ENCODE measurements at regions not wholly inside any gene's neighbourhood (a gene's known extent, or its start where the extent isn't known, plus 50 kb on each side); places are given as distances from the start of the nearest gene placed in this dataset.
A peak's percentile ranks its signal among the peaks of the same experiment; 100 is the strongest.
"Not testable (repeated sequence)": the region's sequence is repeated elsewhere in the genome, so short reads cannot be mapped to it uniquely, and the experiment has no call there.

- H3K27me3 ChIP-seq; intact Hi-C loops (cut with DNase I); H3K4me3 ChIP-seq; H3K36me3 ChIP-seq; H3K9me3 ChIP-seq; H3K27ac ChIP-seq; H3K4me1 ChIP-seq; ATAC-seq; DNase-seq: not testable (repeated sequence)
- WGBS, 4 donors: 24 to 67% (median 60%) methylated on average over 2 of the region's 2 CpGs; no CpG with 5 or more reads in 1 of the 4 donors
Observed at GRCh38 chr22:11795979-11796378, 3732.0 kb upstream of the OR11H1 start.

GRCh38 chr22:11815481-11815880 lies 3712.5 kb upstream of the OR11H1 start:
- DNase-seq: peak in 1 of 5 donors; percentile 4
- ATAC-seq; H3K4me1 ChIP-seq; H3K4me3 ChIP-seq; H3K36me3 ChIP-seq; H3K9me3 ChIP-seq; H3K27ac ChIP-seq; H3K27me3 ChIP-seq; intact Hi-C loops (cut with DNase I): not testable (repeated sequence)
- 51 to 69% (median 61%) methylated on average over 4 to 8 of the region's 9 CpGs for whole genome bisulfite sequencing, 4 donors

DNA sequence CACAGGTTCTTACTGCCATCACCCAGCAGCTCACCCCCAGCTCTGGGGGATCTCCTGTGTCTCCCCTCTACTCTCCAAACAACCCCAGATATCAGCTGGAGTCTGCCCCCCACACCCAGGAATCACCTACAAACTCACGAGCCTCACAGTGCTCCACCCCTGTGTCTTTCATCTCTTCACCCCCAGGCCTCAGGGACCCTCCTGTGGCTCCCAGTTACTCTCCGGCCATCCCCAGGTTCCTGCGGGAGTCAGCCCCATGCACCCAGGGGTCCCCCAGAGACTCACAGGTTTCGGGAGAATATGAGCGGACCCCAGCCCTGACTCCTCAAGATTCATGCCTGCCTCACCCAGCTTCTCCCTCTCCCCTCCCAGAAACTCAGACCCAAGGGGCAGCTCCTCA lies 3709.1 kb upstream of the OR11H1 start:
- ATAC-seq; H3K27ac ChIP-seq; H3K4me1 ChIP-seq; H3K9me3 ChIP-seq; intact Hi-C loops (cut with DNase I); H3K27me3 ChIP-seq; H3K36me3 ChIP-seq; H3K4me3 ChIP-seq: not testable (repeated sequence)
- peak in 1 of 5 donors; percentile 16 for DNase-seq
- WGBS, 4 donors: 40 to 74% (median 63%) methylated on average over 2 to 5 of the region's 5 CpGs

DNA sequence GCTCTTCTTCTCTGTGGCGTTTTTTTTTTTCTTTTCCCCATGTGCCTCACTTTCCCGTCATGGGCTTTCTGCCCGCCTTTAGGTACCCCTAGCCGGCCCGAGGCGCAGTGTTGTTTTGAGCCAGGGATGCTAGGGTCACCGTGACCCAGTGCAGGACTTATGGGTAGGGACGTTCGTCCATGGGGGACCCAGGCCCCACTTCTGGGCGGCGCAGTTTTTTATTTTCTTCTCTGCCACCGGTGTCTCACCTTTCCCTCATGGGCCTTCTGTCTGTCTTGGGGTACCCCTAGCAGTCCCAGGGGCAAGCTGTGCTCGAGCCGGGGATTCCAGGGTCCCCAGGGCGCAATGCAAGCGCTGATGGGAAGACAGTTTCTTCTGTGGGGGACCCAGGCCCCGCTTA lies 3705.7 kb upstream of the OR11H1 start:
- H3K4me3 ChIP-seq; DNase-seq; H3K36me3 ChIP-seq; ATAC-seq; H3K27me3 ChIP-seq; H3K27ac ChIP-seq; intact Hi-C loops (cut with DNase I); H3K9me3 ChIP-seq; H3K4me1 ChIP-seq: not testable (repeated sequence)
- WGBS, 4 donors: 72 to 83% (median 78%) methylated on average over 14 to 17 of the region's 17 CpGs; no CpG with 5 or more reads in 1 of the 4 donors

GRCh38 chr22:11825009-11825408 lies 3703.0 kb upstream of the OR11H1 start:
- H3K4me3 ChIP-seq, ATAC-seq: not testable (repeated sequence)
- 62 to 74% methylated on average over 20 of the region's 30 CpGs; no CpG with 5 or more reads in 2 of the 4 donors for WGBS, 4 donors

DNA sequence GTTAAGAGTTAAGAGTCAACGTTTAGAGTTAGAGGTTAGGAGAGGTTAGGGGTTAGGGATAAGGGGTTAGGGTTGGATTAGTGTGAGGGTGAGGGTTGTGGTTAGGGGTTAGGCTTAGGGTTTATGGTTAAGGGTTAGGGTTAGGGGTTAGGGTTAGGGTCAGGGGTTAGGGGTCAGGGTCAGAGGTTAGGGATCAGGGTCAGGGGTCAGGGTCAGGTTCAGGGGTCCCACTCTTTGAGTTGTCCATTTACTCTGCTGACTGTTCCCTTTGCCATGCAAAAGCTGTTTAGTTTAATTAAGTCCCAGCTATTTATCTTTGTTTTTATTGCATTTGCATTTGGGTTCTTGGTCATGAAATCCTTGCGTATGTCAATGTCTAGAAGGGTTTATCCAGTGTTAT lies 3702.0 kb upstream of the OR11H1 start:
- intact Hi-C loops (cut with DNase I); H3K4me3 ChIP-seq; H3K9me3 ChIP-seq; H3K27me3 ChIP-seq; DNase-seq; H3K27ac ChIP-seq; ATAC-seq; H3K4me1 ChIP-seq; H3K36me3 ChIP-seq: not testable (repeated sequence)
- 4 to 95% (median 80%) methylated on average over 1 of the region's 2 CpGs; no CpG with 5 or more reads in 1 of the 4 donors for WGBS, 4 donors

More at GRCh38 chr22:11825009-11825408, 3703.0 kb upstream of the OR11H1 start:
- H3K27me3 ChIP-seq; H3K36me3 ChIP-seq; intact Hi-C loops (cut with DNase I); H3K9me3 ChIP-seq; DNase-seq; H3K4me1 ChIP-seq; H3K27ac ChIP-seq: not testable (repeated sequence)

GRCh38 chr22:11829426-11829825 lies 3698.6 kb upstream of the OR11H1 start:
- DNase-seq: peak; percentile 21 to 81 (median 36)
- H3K27ac ChIP-seq; H3K9me3 ChIP-seq; H3K27me3 ChIP-seq; H3K4me1 ChIP-seq; H3K36me3 ChIP-seq; ATAC-seq; intact Hi-C loops (cut with DNase I): not testable (repeated sequence)
- WGBS, 4 donors: 45 to 62% (median 57%) methylated on average over 9 to 15 of the region's 21 CpGs; no CpG with 5 or more reads in 1 of the 4 donors
- H3K4me3 ChIP-seq: peak overlapping the region in 6 of 12 donors; percentile 10 to 47 (median 32)

All from heart left ventricle (tissue), 16 donors.